ENCODE measurements at regions not wholly inside any gene's neighbourhood (a gene's known extent, or its start where the extent isn't known, plus 50 kb on each side); places are given as distances from the start of the nearest gene placed in this dataset.

- no peaks in the 10 kb centered on the region for H3K36me3 ChIP-seq
- TF ChIP-seq EP300 (IDR thresholded peaks at IDR 0.05) (no peak), POLR2A (IDR thresholded peaks at IDR 0.05) (no peak), POLR2AphosphoS5 (IDR thresholded peaks at IDR 0.05) (no peak)
- TF ChIP-seq, protein P1, sequence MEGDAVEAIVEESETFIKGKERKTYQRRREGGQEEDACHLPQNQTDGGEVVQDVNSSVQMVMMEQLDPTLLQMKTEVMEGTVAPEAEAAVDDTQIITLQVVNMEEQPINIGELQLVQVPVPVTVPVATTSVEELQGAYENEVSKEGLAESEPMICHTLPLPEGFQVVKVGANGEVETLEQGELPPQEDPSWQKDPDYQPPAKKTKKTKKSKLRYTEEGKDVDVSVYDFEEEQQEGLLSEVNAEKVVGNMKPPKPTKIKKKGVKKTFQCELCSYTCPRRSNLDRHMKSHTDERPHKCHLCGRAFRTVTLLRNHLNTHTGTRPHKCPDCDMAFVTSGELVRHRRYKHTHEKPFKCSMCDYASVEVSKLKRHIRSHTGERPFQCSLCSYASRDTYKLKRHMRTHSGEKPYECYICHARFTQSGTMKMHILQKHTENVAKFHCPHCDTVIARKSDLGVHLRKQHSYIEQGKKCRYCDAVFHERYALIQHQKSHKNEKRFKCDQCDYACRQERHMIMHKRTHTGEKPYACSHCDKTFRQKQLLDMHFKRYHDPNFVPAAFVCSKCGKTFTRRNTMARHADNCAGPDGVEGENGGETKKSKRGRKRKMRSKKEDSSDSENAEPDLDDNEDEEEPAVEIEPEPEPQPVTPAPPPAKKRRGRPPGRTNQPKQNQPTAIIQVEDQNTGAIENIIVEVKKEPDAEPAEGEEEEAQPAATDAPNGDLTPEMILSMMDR (IDR thresholded peaks at IDR 0.05) = no peak
- ATAC-seq = no peak
- H3K27ac ChIP-seq = no peak overlapping the region
- H3K4me1 ChIP-seq = no peaks in the 10 kb centered on the region
- H3K27me3 ChIP-seq = peaks cover 16% of the 10 kb centered on the region
- 77 to 84% methylated on average over 7 to 8 of the region's 8 CpGs for WGBS, 2 donors (ENCODE audit: low coverage in 1 of 2)
- H3K4me3 ChIP-seq = no peak overlapping the region
- H3K9me3 ChIP-seq = no peaks in the 10 kb centered on the region
Observed at GRCh38 chr11:116065986-116066385, 561.8 kb upstream of the CADM1 start.

GRCh38 chr11:116065191-116065895 is 561.1 kb upstream of the CADM1 start:
- no peaks in the 10 kb centered on the region for H3K36me3 ChIP-seq
- H3K4me1 ChIP-seq = no peaks in the 10 kb centered on the region
- H3K27ac ChIP-seq = no peak overlapping the region
- no peaks in the 10 kb centered on the region for H3K9me3 ChIP-seq
- WGBS, 2 donors (ENCODE audit: low coverage in 1 of 2) = 81 to 90% methylated on average over 7 to 8 of the region's 10 CpGs
- TF ChIP-seq EP300 (IDR thresholded peaks at IDR 0.05) (no peak), POLR2A (IDR thresholded peaks at IDR 0.05) (no peak), POLR2AphosphoS5 (IDR thresholded peaks at IDR 0.05) (no peak)
- TF ChIP-seq, protein P1 (IDR thresholded peaks at IDR 0.05) = no peak
- ATAC-seq = no peak
- H3K27me3 ChIP-seq = peaks cover 14% of the 10 kb centered on the region
- H3K4me3 ChIP-seq = no peak overlapping the region

DNA sequence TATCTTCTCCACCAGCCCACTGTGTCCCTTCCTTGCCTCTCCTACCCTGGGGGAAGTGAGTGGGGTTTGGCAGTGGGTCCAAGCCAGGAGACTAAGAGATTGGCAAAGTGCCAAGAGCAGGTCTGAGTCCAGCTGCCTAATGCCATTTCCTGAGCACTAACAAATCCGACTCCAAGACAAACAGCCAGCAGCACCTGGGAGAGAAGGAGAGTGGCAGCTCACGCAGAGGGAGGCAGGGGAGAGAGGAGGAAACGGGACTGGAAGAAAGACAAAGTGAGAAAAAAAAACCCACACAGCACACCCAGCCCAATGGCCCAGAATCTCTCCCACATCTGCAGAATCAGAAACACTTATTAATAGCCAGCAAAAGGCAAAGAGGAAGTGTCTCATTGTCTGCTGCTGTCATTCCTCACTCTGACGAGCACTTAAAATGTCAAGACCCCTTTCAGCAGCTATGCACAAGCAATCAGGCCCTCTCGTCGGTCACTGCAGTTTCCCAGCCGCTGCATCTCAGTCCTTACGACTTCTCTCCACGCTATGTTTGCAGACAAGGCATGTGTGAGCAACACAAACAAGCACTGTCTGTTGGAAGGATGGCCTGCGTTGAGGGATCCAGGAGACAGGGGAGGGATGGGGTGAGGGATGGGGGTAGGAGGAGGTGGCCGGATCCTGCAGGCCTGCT is 558.4 kb upstream of the CADM1 start:
- Histone ChIP-seq H3K4me3 (no peak overlapping the region), H3K36me3 (no peaks in the 10 kb centered on the region), H3K4me1 (no peaks in the 10 kb centered on the region), H3K9me3 (no peaks in the 10 kb centered on the region), H3K27me3 (peaks cover 13% of the 10 kb centered on the region), H3K27ac (no peak overlapping the region)
- ATAC-seq = no peak
- 17 to 28% methylated on average over 4 of the region's 11 CpGs for whole genome bisulfite sequencing, 2 donors (ENCODE audit: low coverage in 1 of 2)
- TF ChIP-seq, protein P1 (IDR thresholded peaks at IDR 0.05) = no peak
- no peak for TF ChIP-seq POLR2AphosphoS5 (IDR thresholded peaks at IDR 0.05)
- TF ChIP-seq EP300 (IDR thresholded peaks at IDR 0.05) = no peak
- TF ChIP-seq POLR2A (IDR thresholded peaks at IDR 0.05) = no peak

- peaks cover 13% of the 10 kb centered on the region for H3K27me3 ChIP-seq
- no peaks in the 10 kb centered on the region for H3K36me3 ChIP-seq
- H3K4me3 ChIP-seq = no peak overlapping the region
- 60 to 100% methylated on average over 1 to 2 of the region's 4 CpGs for WGBS, 2 donors (ENCODE audit: low coverage in 1 of 2)
- ATAC-seq = no peak
- H3K9me3 ChIP-seq = no peaks in the 10 kb centered on the region
- no peak for TF ChIP-seq EP300 (IDR thresholded peaks at IDR 0.05)
- no peaks in the 10 kb centered on the region for H3K4me1 ChIP-seq
- H3K27ac ChIP-seq = no peak overlapping the region
Observed at GRCh38 chr11:116062129-116062489, 557.9 kb upstream of the CADM1 start.

DNA sequence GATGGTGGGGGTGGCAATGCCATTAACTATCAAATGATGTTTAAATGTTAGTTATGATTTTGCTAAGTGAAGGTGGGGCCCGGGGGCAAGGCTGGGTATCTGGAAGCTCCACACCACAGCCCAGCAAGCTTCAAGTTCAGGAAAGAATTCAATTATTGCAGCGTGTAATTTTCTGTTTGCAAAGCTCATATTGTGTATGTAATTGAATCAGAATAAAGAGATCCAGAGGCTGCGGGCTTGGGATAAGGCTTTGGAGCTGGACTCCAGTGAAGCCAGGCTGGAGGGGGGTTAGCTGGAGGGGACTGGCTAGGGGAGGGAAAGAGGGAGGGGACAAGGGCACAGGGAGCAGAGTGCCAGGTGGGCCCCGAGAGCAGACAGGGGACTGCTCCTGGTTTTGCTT is 557.1 kb upstream of the CADM1 start:
- H3K9me3 ChIP-seq = no peaks in the 10 kb centered on the region
- H3K4me3 ChIP-seq = no peak overlapping the region
- H3K36me3 ChIP-seq = no peaks in the 10 kb centered on the region
- ATAC-seq = no peak
- no peak overlapping the region for H3K27ac ChIP-seq
- H3K4me1 ChIP-seq = no peaks in the 10 kb centered on the region
- no peak for TF ChIP-seq POLR2A (IDR thresholded peaks at IDR 0.05)
- TF ChIP-seq POLR2AphosphoS5 (IDR thresholded peaks at IDR 0.05) = no peak
- no peak for TF ChIP-seq EP300 (IDR thresholded peaks at IDR 0.05)
- TF ChIP-seq, protein P1 (IDR thresholded peaks at IDR 0.05) = no peak
- 71 to 87% methylated on average over 3 to 4 of the region's 4 CpGs for WGBS, 2 donors (ENCODE audit: low coverage in 1 of 2)
- peaks cover 13% of the 10 kb centered on the region for H3K27me3 ChIP-seq

Data from gastroesophageal sphincter (tissue), 4 donors.